Body of pancreas (tissue), 4 donors: ENCODE measurements at regions not wholly inside any gene's neighbourhood (a gene's known extent, or its start where the extent isn't known, plus 50 kb on each side); places are given as distances from the start of the nearest gene placed in this dataset.

Experiments used
- ATAC-seq: fragments of 150-250 bp; one replicate; pipeline ENCODE4 v1.9.1; 2016
- DNase-seq, 4 donors: peaks; one replicate each; pipeline ENCODE4 v3.0.0-alpha.2; 2019
- H3K27ac ChIP-seq, 4 donors: fragments of 200-600 bp; sonication (generic); 1 replicate in 3 of 4; 2 replicates in 1 of 4; pipeline versions ENCODE4 v1.5.1 to v1.6.1; 2016 to 2019; ENCODE audit warnings: mild to moderate bottlenecking in 1 of 4, mixed read lengths in 1 of 4, moderate library complexity in 1 of 4
- H3K27me3 ChIP-seq, 2 donors: fragments of 200-600 bp; sonication (generic); one replicate each; pipeline ENCODE4 v1.6.0; 2016; ENCODE audit warnings: mild to moderate bottlenecking in 1 of 2
- H3K36me3 ChIP-seq, 2 donors: fragments of 200-600 bp; sonication (generic); replicated peaks in 1 of 2; 2 replicates each; pipeline ENCODE4 v1.5.1; 2016; ENCODE audit warnings: low read depth in 2 of 2; ENCODE audit not compliant: insufficient read depth in 1 of 2
- H3K4me1 ChIP-seq: fragments of 200-600 bp; sonication (generic); one replicate; pipeline ENCODE4 v1.6.0; 2016
- H3K4me3 ChIP-seq, 2 donors: fragments of 200-600 bp; sonication (generic); 1 replicate in 1 of 2; 2 replicates in 1 of 2; pipeline ENCODE4 v1.5.1; 2016 to 2019
- H3K9me3 ChIP-seq, 3 donors: fragments of 200-600 bp; sonication (generic); 1 replicate in 2 of 3; 2 replicates in 1 of 3; pipeline ENCODE4 v1.5.1; 2016
- CTCF ChIP-seq, 7 experiments: fragments of 450-650 bp in 4 of 7; fragments of 200-600 bp in 3 of 7; sonication (generic) in 3 of 7; IDR thresholded peaks; one replicate each; pipeline ENCODE4 v1.5.1; 2016 to 2019; ENCODE audit warnings: antibody characterized with exemption in 7 of 7
- POLR2A ChIP-seq, 3 donors: fragments of 450-650 bp; IDR thresholded peaks; one replicate each; pipeline ENCODE4 v1.6.1; 2016; ENCODE audit warnings: antibody characterized with exemption in 3 of 3, mild to moderate bottlenecking in 2 of 3
- WGBS, 2 donors: methylation state at CpG; one replicate each; pipeline ENCODE4 v1.1.5; 2017; 5-methylcytosine and 5-hydroxymethylcytosine counted together
- intact Hi-C: fragments of 100-400 bp; cut with DNase I; formaldehyde crosslinking; loops from one replicate; pipeline ENCODE4 v1.15.1; 2023

DNA sequence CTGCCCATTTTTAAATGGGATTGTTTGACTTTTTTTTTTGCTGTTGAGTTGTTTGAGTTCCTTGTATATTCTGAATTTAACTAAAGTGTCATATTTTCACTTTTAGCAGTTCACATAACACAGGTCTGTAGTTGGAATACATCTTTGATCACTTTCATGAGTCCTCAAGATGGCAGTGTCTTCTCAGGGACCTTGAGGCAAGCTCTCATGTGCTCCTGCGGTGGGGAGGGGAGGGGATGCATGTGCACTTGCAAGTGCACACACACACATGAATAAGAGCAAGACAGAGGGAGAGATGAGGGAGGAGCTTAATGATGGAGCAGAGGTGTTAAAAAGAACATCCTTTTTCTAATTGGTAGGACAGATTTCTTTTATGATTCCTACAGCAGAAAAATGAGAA, 291.4 kb upstream of the OR4E1 start:
- TF ChIP-seq POLR2A (IDR thresholded peaks at IDR 0.05) = no peak
- TF ChIP-seq CTCF (IDR thresholded peaks at IDR 0.05) = no peak
- DNase-seq = no peak
- Histone ChIP-seq H3K36me3 (no peaks in the 10 kb centered on the region), H3K4me3 (no peak overlapping the region), H3K27ac (no peak overlapping the region), H3K9me3 (no peaks in the 10 kb centered on the region), H3K27me3 (no peaks in the 10 kb centered on the region), H3K4me1 (no peaks in the 10 kb centered on the region)
- intact Hi-C loops = no loop called here
- ATAC-seq = no peak
- 56 to 63% methylated on average over 1 of the region's 1 CpG for WGBS, 2 donors

DNA sequence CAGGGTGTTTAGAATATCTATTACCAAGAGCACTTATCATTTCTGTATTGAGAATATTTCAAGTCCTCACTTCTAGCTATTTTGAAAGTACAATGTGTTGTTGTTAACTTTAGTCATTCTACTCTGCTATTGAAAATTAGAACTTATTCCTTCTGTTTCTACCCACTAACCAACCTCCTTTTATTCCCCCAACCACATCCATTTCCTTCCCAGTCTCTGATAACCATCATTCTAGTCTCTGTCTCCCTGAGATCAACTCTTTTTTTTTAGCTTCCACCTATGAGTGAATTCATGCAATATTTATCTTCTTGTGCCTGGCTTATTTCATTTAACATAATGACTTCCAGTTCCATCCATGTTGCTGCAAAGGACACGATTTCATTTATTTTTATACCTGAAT, 290.6 kb upstream of the OR4E1 start:
- Histone ChIP-seq H3K36me3 (no peaks in the 10 kb centered on the region), H3K4me3 (no peak overlapping the region), H3K9me3 (no peaks in the 10 kb centered on the region), H3K27me3 (no peaks in the 10 kb centered on the region), H3K27ac (no peak overlapping the region), H3K4me1 (no peaks in the 10 kb centered on the region)
- intact Hi-C loops = no loop called here
- DNase-seq (no peak), ATAC-seq (no peak)
- whole genome bisulfite sequencing, 2 donors = 38 to 48% methylated on average over 1 of the region's 1 CpG
- TF ChIP-seq CTCF (IDR thresholded peaks at IDR 0.05) (no peak), POLR2A (IDR thresholded peaks at IDR 0.05) (no peak)

DNA sequence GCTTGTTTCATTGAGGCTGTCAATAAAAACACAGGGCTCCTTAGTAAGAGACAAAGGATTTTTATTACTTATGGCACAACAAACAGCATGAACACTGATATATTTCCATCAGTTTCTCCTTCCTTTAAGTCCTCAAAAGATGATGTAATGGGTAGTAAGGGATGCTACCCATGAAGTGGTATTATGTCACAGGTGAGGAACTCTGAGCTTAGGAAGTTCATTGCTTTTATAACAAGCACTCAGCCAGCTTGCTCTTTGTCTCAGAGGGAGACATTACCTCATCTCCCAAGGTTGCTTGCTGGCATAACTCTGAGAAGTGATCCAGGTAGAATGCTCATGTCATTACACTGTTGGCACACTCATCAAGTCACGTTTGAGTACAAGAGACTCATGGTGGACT, 287.0 kb upstream of the OR4E1 start:
- intact Hi-C loops = no loop called here
- TF ChIP-seq POLR2A (IDR thresholded peaks at IDR 0.05) = no peak
- TF ChIP-seq CTCF (IDR thresholded peaks at IDR 0.05) = no peak
- 15 to 33% methylated on average over 1 of the region's 1 CpG for WGBS, 2 donors
- H3K27me3 ChIP-seq = no peaks in the 10 kb centered on the region
- H3K36me3 ChIP-seq = no peaks in the 10 kb centered on the region
- DNase-seq (no peak), ATAC-seq (no peak)
- no peak overlapping the region for H3K27ac ChIP-seq
- peaks cover 0 to 5% (median 0%) of the 10 kb centered on the region in 3 donors for H3K9me3 ChIP-seq
- no peak overlapping the region for H3K4me3 ChIP-seq
- H3K4me1 ChIP-seq = no peaks in the 10 kb centered on the region

DNA sequence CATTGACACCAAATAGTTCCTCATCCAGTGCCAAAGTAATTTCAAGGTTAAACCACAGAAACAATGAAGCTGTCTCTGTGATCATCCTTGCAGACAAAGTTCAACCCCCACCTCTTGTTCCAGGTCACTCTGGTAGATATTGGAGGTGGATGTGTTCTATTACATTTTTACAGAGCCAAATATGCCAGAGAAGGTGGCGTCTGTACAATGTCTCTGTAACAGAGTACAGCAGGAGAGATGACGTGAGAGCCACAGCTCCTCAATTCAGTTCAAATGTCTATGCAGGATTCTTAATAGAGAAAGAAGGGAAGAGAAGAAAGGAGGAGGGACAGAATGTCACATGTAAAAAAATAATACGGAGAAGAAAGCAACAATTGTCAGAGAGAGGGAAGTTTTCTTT, 268.3 kb upstream of the OR4E1 start:
- intact Hi-C loops = no loop called here
- H3K9me3 ChIP-seq = no peaks in the 10 kb centered on the region
- TF ChIP-seq POLR2A (IDR thresholded peaks at IDR 0.05) (no peak), CTCF (IDR thresholded peaks at IDR 0.05) (no peak)
- H3K4me3 ChIP-seq = no peak overlapping the region
- no peaks in the 10 kb centered on the region for H3K36me3 ChIP-seq
- H3K27me3 ChIP-seq = no peaks in the 10 kb centered on the region
- H3K4me1 ChIP-seq = no peaks in the 10 kb centered on the region
- no peak for DNase-seq
- 40 to 52% methylated on average over 3 of the region's 3 CpGs for WGBS, 2 donors
- no peak overlapping the region for H3K27ac ChIP-seq
- ATAC-seq = no peak

DNA sequence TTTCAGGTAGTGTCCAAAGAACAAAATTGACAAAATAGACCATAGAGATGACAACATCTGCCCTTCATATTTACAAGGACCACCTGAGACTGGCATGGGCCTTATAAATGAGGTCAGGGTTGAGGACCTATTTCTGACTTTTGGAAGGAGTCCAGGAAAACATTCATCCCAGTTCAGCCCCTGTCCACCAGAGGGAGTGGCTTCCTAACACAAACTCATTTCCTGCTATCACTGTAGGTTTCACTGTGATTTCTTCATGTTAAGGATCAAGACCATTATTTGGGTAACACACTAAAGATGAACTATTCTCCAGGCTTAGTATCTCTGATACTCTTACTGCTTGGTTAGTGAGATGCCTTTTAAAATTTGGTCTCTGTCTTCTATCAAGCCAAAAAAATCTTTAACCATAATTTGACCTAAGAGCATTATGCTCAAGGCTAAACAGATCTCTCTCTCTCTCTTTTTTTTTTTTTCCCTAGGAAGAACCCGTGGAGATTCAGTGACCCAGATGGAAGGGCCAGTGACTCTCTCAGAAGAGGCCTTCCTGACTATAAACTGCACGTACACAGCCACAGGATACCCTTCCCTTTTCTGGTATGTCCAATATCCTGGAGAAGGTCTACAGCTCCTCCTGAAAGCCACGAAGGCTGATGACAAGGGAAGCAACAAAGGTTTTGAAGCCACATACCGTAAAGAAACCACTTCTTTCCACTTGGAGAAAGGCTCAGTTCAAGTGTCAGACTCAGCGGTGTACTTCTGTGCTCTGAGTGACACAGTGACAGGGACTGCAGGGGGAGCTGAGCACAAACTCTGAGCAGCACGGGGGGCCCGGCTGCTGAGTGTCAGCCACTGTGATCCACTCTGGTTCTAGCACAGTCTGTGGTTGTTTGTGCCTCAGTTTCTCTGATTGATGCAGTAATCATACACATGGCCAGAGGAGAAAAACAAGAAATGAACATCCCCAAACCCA, 267.6 kb upstream of the OR4E1 start:
- Histone ChIP-seq H3K36me3 (no peaks in the 10 kb centered on the region), H3K4me1 (no peaks in the 10 kb centered on the region), H3K9me3 (no peaks in the 10 kb centered on the region), H3K27ac (no peak overlapping the region), H3K27me3 (no peaks in the 10 kb centered on the region), H3K4me3 (no peak overlapping the region)
- DNase-seq (peak in 2 of 4 donors; percentile 11 to 14), ATAC-seq (no peak)
- intact Hi-C loops = no loop called here
- TF ChIP-seq POLR2A (IDR thresholded peaks at IDR 0.05) = no peak
- peak in 4 of 7 experiments; percentile 11 to 32 (median 20) for TF ChIP-seq CTCF (IDR thresholded peaks at IDR 0.05)
- 42 to 44% methylated on average over 7 of the region's 7 CpGs for WGBS, 2 donors
